BE2C (cell line): ENCODE measurements at regions not wholly inside any gene's neighbourhood (a gene's known extent, or its start where the extent isn't known, plus 50 kb on each side); places are given as distances from the start of the nearest gene placed in this dataset.

Experiments
- DNase-seq: peaks from one replicate; pipeline ENCODE4 v3.0.0-alpha.2; 2020
- H3K27me3 ChIP-seq: fragments of 250-450 bp; sonication (Bioruptor Pico); 2 replicates; pipeline ENCODE4 v1.5.1; 2020; ENCODE audit warnings: mild to moderate bottlenecking
- H3K36me3 ChIP-seq: fragments of 250-450 bp; sonication (Bioruptor Pico); 2 replicates; pipeline ENCODE4 v1.5.1; 2020; ENCODE audit warnings: mild to moderate bottlenecking
- H3K4me1 ChIP-seq: fragments of 250-450 bp; sonication (Bioruptor Pico); 2 replicates; pipeline ENCODE4 v1.5.1; 2020
- H3K4me3 ChIP-seq: 2 replicates; pipeline ENCODE4 v1.5.1; 2011; ENCODE audit warnings: low read depth, low read length
- H3K9me3 ChIP-seq: fragments of 250-450 bp; sonication (Bioruptor Pico); 2 replicates; pipeline ENCODE4 v1.5.1; 2020
- TF ChIP-seq, protein P1 (sequence below): IDR thresholded peaks from 2 replicates; pipeline ENCODE4 v1.5.1; 2012; ENCODE audit warnings: mild to moderate bottlenecking, low read depth, low read length

DNA sequence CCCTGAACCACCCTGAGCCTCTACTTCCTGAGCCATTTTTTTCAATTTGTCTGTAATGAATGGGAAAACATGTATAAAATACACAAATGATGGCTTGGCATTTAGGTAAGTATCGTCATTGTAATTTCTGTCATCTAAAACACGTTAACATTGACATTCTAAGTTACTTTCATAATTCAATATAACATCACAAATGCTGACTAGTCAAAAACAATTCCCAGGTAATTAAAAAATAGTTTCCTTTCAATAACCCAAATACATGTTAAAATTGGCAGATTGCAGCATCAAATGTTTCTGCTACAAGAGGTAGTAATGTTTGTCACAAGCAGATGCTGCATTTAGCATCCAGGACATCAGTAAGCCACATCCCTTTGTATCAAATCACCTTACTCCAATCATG lies 776.4 kb downstream of the KCTD16 start:
- Histone ChIP-seq H3K27me3 (no peaks in the 10 kb centered on the region), H3K9me3 (no peaks in the 10 kb centered on the region), H3K4me1 (no peaks in the 10 kb centered on the region), H3K4me3 (no peak overlapping the region), H3K36me3 (no peaks in the 10 kb centered on the region)
- DNase-seq, result no peak
- TF ChIP-seq, protein P1, sequence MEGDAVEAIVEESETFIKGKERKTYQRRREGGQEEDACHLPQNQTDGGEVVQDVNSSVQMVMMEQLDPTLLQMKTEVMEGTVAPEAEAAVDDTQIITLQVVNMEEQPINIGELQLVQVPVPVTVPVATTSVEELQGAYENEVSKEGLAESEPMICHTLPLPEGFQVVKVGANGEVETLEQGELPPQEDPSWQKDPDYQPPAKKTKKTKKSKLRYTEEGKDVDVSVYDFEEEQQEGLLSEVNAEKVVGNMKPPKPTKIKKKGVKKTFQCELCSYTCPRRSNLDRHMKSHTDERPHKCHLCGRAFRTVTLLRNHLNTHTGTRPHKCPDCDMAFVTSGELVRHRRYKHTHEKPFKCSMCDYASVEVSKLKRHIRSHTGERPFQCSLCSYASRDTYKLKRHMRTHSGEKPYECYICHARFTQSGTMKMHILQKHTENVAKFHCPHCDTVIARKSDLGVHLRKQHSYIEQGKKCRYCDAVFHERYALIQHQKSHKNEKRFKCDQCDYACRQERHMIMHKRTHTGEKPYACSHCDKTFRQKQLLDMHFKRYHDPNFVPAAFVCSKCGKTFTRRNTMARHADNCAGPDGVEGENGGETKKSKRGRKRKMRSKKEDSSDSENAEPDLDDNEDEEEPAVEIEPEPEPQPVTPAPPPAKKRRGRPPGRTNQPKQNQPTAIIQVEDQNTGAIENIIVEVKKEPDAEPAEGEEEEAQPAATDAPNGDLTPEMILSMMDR, result no peak

DNA sequence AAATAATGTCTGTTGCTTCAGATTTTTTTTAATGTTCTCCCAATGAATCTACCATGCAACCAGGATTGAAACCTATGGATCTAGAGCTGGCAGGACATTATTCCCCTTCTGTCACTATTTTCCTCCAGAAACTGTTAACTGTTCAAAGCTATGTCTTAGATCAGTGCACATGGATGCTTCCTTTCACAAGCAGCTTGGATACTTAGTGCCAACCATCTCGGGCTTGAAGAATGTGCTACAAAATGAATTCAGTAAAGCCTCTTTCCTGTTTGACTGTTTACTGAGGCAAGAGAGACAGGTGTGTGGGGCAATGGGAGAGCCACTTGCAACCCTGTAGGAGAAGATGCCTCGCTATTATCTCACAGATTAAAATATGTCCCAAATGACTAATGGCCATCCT lies 774.8 kb downstream of the KCTD16 start:
- H3K9me3 ChIP-seq, result no peaks in the 10 kb centered on the region
- H3K27me3 ChIP-seq, result no peaks in the 10 kb centered on the region
- TF ChIP-seq, protein P1, result no peak
- H3K36me3 ChIP-seq, result no peaks in the 10 kb centered on the region
- H3K4me1 ChIP-seq, result no peaks in the 10 kb centered on the region
- DNase-seq, result no peak
- H3K4me3 ChIP-seq, result no peak overlapping the region

DNA sequence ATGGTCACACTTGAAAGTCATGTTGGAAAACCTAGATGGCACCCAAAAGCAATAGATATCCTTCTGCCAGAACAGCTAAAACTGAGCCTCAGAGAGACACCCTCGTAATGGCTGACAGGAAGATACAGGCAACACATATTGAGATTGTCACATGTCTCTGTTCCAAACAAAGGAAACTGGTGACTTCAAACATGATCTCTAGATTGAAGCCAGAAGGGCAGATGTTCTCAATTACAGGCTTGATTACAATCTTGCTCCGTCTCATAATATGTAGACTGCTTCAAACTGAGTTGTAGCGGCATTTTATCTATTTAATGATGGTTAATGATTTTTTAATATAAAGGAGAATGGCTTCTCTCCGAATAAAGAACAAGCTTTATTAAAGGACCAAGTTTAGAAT lies 774.3 kb downstream of the KCTD16 start:
- TF ChIP-seq, protein P1, result no peak
- Histone ChIP-seq H3K27me3 (no peaks in the 10 kb centered on the region), H3K4me3 (no peak overlapping the region), H3K9me3 (no peaks in the 10 kb centered on the region), H3K4me1 (no peaks in the 10 kb centered on the region), H3K36me3 (no peaks in the 10 kb centered on the region)
- DNase-seq, result no peak

DNA sequence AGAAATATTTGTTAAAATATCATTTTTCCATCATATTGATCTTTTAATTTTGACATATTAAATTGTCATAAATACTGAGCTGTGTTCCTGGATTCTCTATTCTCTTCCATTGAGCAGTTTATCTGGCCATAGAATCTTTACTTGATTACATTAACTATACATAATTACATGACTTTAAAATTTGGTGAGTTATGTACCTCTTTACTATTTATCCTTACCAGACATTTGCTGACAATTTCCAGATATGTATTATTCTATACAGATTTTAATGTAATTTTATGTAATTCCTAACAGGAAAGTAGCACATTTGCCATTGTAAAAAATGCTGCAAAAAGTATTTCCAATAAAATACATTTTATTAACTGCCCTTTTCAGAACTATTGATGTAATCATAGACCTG lies 770.3 kb downstream of the KCTD16 start:
- H3K9me3 ChIP-seq, result no peaks in the 10 kb centered on the region
- no peak for DNase-seq
- no peaks in the 10 kb centered on the region for H3K4me1 ChIP-seq
- no peaks in the 10 kb centered on the region for H3K36me3 ChIP-seq
- TF ChIP-seq, protein P1, result no peak
- no peak overlapping the region for H3K4me3 ChIP-seq
- H3K27me3 ChIP-seq, result no peaks in the 10 kb centered on the region

DNA sequence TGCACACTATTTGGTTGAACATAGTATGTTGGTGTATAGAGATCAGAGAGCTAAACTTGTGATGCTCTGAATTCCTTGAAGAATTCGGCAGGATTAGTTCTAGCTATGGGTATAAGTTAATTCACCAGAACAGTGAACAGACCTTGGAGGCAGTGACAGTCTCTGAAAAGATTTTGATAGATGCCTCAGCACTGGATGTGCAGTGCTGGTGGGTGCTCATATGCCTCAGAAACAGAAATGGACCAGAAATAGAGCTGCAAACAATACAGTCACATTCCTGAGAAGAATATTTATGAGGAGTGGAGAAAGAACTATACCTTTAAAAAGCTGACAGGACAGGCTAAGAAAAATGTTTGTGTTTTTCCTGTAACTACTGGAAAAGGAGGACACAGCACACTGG lies 747.7 kb downstream of the KCTD16 start:
- no peaks in the 10 kb centered on the region for H3K4me1 ChIP-seq
- no peaks in the 10 kb centered on the region for H3K27me3 ChIP-seq
- DNase-seq, result no peak
- H3K4me3 ChIP-seq, result no peak overlapping the region
- H3K9me3 ChIP-seq, result no peaks in the 10 kb centered on the region
- H3K36me3 ChIP-seq, result no peaks in the 10 kb centered on the region
- TF ChIP-seq, protein P1, result no peak

DNA sequence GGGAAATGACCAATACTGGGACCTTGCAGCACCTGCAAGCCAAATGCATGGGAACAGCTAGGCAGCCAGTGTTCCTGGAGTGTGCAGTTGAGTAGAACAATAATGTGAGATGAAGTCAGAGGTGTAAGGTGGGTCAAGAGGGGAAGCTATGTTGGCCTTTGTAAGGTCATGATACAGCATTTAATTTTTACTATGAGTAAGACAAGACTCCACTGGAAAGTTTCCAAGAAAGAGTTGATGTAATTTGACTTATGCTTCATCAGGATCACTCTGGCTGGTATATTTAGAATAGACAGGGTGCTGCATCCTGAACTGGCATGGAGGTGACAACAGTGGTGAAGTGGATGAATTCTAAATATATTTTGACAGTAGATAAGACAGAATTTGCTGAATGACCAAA lies 744.8 kb downstream of the KCTD16 start:
- TF ChIP-seq, protein P1, result no peak
- no peaks in the 10 kb centered on the region for H3K36me3 ChIP-seq
- no peaks in the 10 kb centered on the region for H3K27me3 ChIP-seq
- H3K4me3 ChIP-seq, result no peak overlapping the region
- H3K4me1 ChIP-seq, result no peaks in the 10 kb centered on the region
- H3K9me3 ChIP-seq, result no peaks in the 10 kb centered on the region
- no peak for DNase-seq
